GM23338 (cell line): ENCODE measurements at regions not wholly inside any gene's neighbourhood (a gene's known extent, or its start where the extent isn't known, plus 50 kb on each side); places are given as distances from the start of the nearest gene placed in this dataset.

Experiments used
- ATAC-seq: fragments of 200-7000 bp; cut with Tn5 transposase; 3 replicates; pipeline ENCODE4 v1.9.1; 2020
- DNase-seq: peaks from one replicate; pipeline ENCODE4 v3.0.0-alpha.2; 2015; ENCODE audit warnings: low spot score
- H2AFZ ChIP-seq: fragments of 200-600 bp; sonication (generic); 2 replicates; pipeline ENCODE4 v1.8.0; 2016; ENCODE audit warnings: antibody characterized with exemption, mild to moderate bottlenecking, moderate library complexity
- H3F3A ChIP-seq: fragments of 200-600 bp; sonication (generic); replicated peaks from 2 replicates; pipeline ENCODE4 v1.8.0; 2017; ENCODE audit warnings: antibody characterized with exemption, mixed run types, low read depth
- H3K27ac ChIP-seq: fragments of 200-600 bp; sonication (generic); 2 replicates; pipeline ENCODE4 v1.6.1; 2016; ENCODE audit warnings: low read depth
- H3K27me3 ChIP-seq: fragments of 200-600 bp; sonication (generic); 2 replicates; pipeline ENCODE4 v1.8.0; 2016; ENCODE audit warnings: mild to moderate bottlenecking, mixed run types, moderate library complexity; ENCODE audit not compliant: insufficient read depth
- H3K36me3 ChIP-seq: fragments of 200-600 bp; sonication (generic); 2 replicates; pipeline ENCODE4 v1.8.0; 2016; ENCODE audit warnings: mild to moderate bottlenecking; ENCODE audit not compliant: insufficient read depth
- H3K4me1 ChIP-seq: fragments of 200-600 bp; sonication (generic); 2 replicates; pipeline ENCODE4 v1.8.0; 2016; ENCODE audit warnings: mild to moderate bottlenecking, moderate library complexity; ENCODE audit not compliant: insufficient read depth
- H3K4me2 ChIP-seq: fragments of 200-600 bp; sonication (generic); 2 replicates; pipeline ENCODE4 v1.7.1; 2017; ENCODE audit warnings: mixed run types
- H3K4me3 ChIP-seq: fragments of 200-600 bp; sonication (generic); 2 replicates; pipeline ENCODE4 v1.6.1; 2016; ENCODE audit warnings: mixed run types
- H3K79me2 ChIP-seq: fragments of 200-600 bp; sonication (generic); replicated peaks from 2 replicates; pipeline ENCODE4 v1.8.0; 2017; ENCODE audit warnings: mild to moderate bottlenecking; ENCODE audit not compliant: insufficient read depth
- H3K9me2 ChIP-seq: fragments of 200-600 bp; sonication (generic); 2 replicates; pipeline ENCODE4 v1.8.0; 2017; ENCODE audit not compliant: insufficient read depth
- H4K20me1 ChIP-seq: fragments of 200-600 bp; sonication (generic); replicated peaks from 2 replicates; pipeline ENCODE4 v1.8.0; 2017; ENCODE audit warnings: mild to moderate bottlenecking; ENCODE audit not compliant: insufficient read depth
- H3K27ac Mint-ChIP-seq: 2 replicates; pipeline ENCODE4 v1.8.0; 2020; ENCODE audit warnings: inconsistent platforms, mild to moderate bottlenecking, moderate library complexity, mixed read lengths
- H3K27me3 Mint-ChIP-seq: 3 replicates; pipeline ENCODE4 v1.8.0; 2022; ENCODE audit warnings: low read depth, mild to moderate bottlenecking, moderate library complexity, mixed read lengths, inconsistent platforms; ENCODE audit not compliant: insufficient read depth, poor library complexity
- H3K36me3 Mint-ChIP-seq: 3 replicates; pipeline ENCODE4 v1.8.0; 2021; ENCODE audit warnings: low read depth, mild to moderate bottlenecking, inconsistent platforms, moderate library complexity, mixed read lengths
- H3K4me1 Mint-ChIP-seq: 3 replicates; pipeline ENCODE4 v1.8.0; 2020; ENCODE audit warnings: mild to moderate bottlenecking, inconsistent platforms, mixed read lengths
- H3K4me3 Mint-ChIP-seq: 3 replicates; pipeline ENCODE4 v1.8.0; 2021; ENCODE audit warnings: moderate library complexity, mild to moderate bottlenecking, inconsistent platforms, mixed read lengths
- H3K9me3 Mint-ChIP-seq: 3 replicates; pipeline ENCODE4 v1.8.0; 2020; ENCODE audit warnings: moderate library complexity, mild to moderate bottlenecking, inconsistent platforms, mixed read lengths
- CREB1 ChIP-seq: fragments of 250-450 bp; sonication (Bioruptor Pico); IDR thresholded peaks from 2 replicates; pipeline ENCODE4 v1.5.0; 2020; ENCODE audit warnings: low read depth, mild to moderate bottlenecking, moderate library complexity
- CTCF ChIP-seq, 2 experiments: fragments of 200-600 bp in 1 of 2; sonication (generic) in 1 of 2; conservative IDR thresholded peaks; 2 replicates each; pipeline versions ENCODE4 v1.5.1 to v1.6.1; 2016 to 2017; ENCODE audit warnings: antibody characterized with exemption in 2 of 2, low read depth in 2 of 2, mild to moderate bottlenecking in 2 of 2, moderate library complexity in 1 of 2
- ETS1 ChIP-seq: IDR thresholded peaks from 2 replicates; pipeline ENCODE4 v1.6.1; 2016; ENCODE audit warnings: antibody characterized with exemption
- EZH2 ChIP-seq: fragments of 200-600 bp; sonication (generic); IDR thresholded peaks from one replicate; pipeline ENCODE4 v1.8.0; 2017; ENCODE audit warnings: antibody characterized with exemption, mild to moderate bottlenecking, low read depth; ENCODE audit not compliant: unreplicated experiment
- EZH2phosphoT487 ChIP-seq: fragments of 200-600 bp; sonication (generic); IDR thresholded peaks from one replicate; pipeline ENCODE4 v1.8.1; 2018; ENCODE audit warnings: antibody characterized with exemption; ENCODE audit not compliant: unreplicated experiment
- JUNB ChIP-seq: IDR thresholded peaks from one replicate; pipeline ENCODE4 v1.6.1; 2016; ENCODE audit warnings: antibody characterized with exemption; ENCODE audit not compliant: unreplicated experiment
- NANOG ChIP-seq: IDR thresholded peaks from 2 replicates; pipeline ENCODE4 v1.6.1; 2016; ENCODE audit warnings: antibody characterized with exemption, borderline replicate concordance
- POLR2AphosphoS5 ChIP-seq: IDR thresholded peaks from 2 replicates; pipeline ENCODE4 v1.6.1; 2016; ENCODE audit warnings: antibody characterized with exemption, low read depth
- REST ChIP-seq: IDR thresholded peaks from one replicate; pipeline ENCODE4 v1.6.1; 2018; ENCODE audit warnings: antibody characterized with exemption; ENCODE audit not compliant: unreplicated experiment
- STAT1 ChIP-seq: IDR thresholded peaks from one replicate; pipeline ENCODE4 v1.6.1; 2016; ENCODE audit warnings: antibody characterized with exemption; ENCODE audit not compliant: unreplicated experiment
- ZNF114 ChIP-seq: fragments of 250-450 bp; sonication (Bioruptor Pico); IDR thresholded peaks from 2 replicates; pipeline ENCODE4 v1.5.0; 2020; ENCODE audit warnings: mild to moderate bottlenecking, moderate library complexity
- ZNF331 ChIP-seq: fragments of 250-450 bp; sonication (Bioruptor Pico); IDR thresholded peaks from 2 replicates; pipeline ENCODE4 v1.5.0; 2020; ENCODE audit warnings: low read depth, mild to moderate bottlenecking, moderate library complexity
- ZNF462 ChIP-seq: fragments of 250-450 bp; sonication (Bioruptor Pico); IDR thresholded peaks from 2 replicates; pipeline ENCODE4 v1.5.0; 2020; ENCODE audit warnings: mild to moderate bottlenecking, moderate library complexity

GRCh38 chr12:83796531-83796930 is 1109.8 kb downstream of the TMTC2 start:
- Histone ChIP-seq H3K36me3 (no peaks in the 10 kb centered on the region), H3K27ac (no peak overlapping the region), H2AFZ (peak overlapping the region; percentile 21; the same call in 1 of the 2 replicates), H3K79me2 (no peaks in the 10 kb centered on the region), H3K27me3 (no peaks in the 10 kb centered on the region), H3K9me2 (no peaks in the 10 kb centered on the region), H3K4me1 (peaks cover 7% of the 10 kb centered on the region), H4K20me1 (no peaks in the 10 kb centered on the region), H3K4me2 (no peak overlapping the region), H3F3A (no peaks in the 10 kb centered on the region), H3K4me3 (no peak overlapping the region)
- H3K4me3 Mint-ChIP-seq: no peak overlapping the region
- TF ChIP-seq REST (no peak), ETS1 (no peak), EZH2 (no peak), STAT1 (no peak), ZNF462 (CRISPR knock-in tag) (no peak), CTCF (conservative IDR thresholded peaks at IDR 0.05; ENCODE audit: low read depth in 2 of 2) (no peak), CREB1 (CRISPR knock-in tag) (no peak), ZNF331 (no peak), ZNF114 (CRISPR knock-in tag) (no peak), POLR2AphosphoS5 (no peak), EZH2phosphoT487 (no peak), JUNB (no peak), NANOG (no peak)
- no peaks in the 10 kb centered on the region for H3K36me3 Mint-ChIP-seq
- peaks cover 3% of the 10 kb centered on the region; the same call in 2 of the 3 replicates for H3K4me1 Mint-ChIP-seq
- ATAC-seq (no peak; the same call in 2 of the 3 replicates), DNase-seq (peak; percentile 21)
- H3K27ac Mint-ChIP-seq: no peak overlapping the region
- peaks cover 2% of the 10 kb centered on the region for H3K27me3 Mint-ChIP-seq
- H3K9me3 Mint-ChIP-seq: no peaks in the 10 kb centered on the region
